ENCODE measurements at regions not wholly inside any gene's neighbourhood (a gene's known extent, or its start where the extent isn't known, plus 50 kb on each side); places are given as distances from the start of the nearest gene placed in this dataset.

GRCh38 chrX:69216911-69217310 is 51.7 kb upstream of the PJA1 start:
- Histone ChIP-seq H3K9ac (ENCODE audit: low read depth in 2 of 2, low read length in 2 of 2) (no peak overlapping the region), H3K27ac (no peak overlapping the region), H3K27me3 (no peaks in the 10 kb centered on the region), H3K4me1 (no peaks in the 10 kb centered on the region), H3K4me3 (no peak overlapping the region), H3K9me3 (no peaks in the 10 kb centered on the region), H3K36me3 (no peaks in the 10 kb centered on the region)
- no peak for DNase-seq
- no peak for TF ChIP-seq CTCF (IDR thresholded peaks at IDR 0.05)
- intact Hi-C loops (cut with DNase I): loop anchor here (10.0 kb wide), 1 partner anchor 122 kb away; no protein-coding TSS in a partner anchor

GRCh38 chrX:69216446-69216845 is 51.2 kb upstream of the PJA1 start:
- no peak for DNase-seq
- H3K9me3 ChIP-seq: no peaks in the 10 kb centered on the region
- intact Hi-C loops (cut with DNase I): loop anchor here (10.0 kb wide), 1 partner anchor 122 kb away; no protein-coding TSS in a partner anchor
- H3K36me3 ChIP-seq: no peaks in the 10 kb centered on the region
- no peaks in the 10 kb centered on the region for H3K27me3 ChIP-seq
- no peak overlapping the region for H3K4me3 ChIP-seq
- TF ChIP-seq CTCF (IDR thresholded peaks at IDR 0.05): no peak
- H3K27ac ChIP-seq: no peak overlapping the region
- no peaks in the 10 kb centered on the region for H3K4me1 ChIP-seq
- H3K9ac ChIP-seq (ENCODE audit: low read depth in 2 of 2, low read length in 2 of 2): no peak overlapping the region

GRCh38 chrX:69215161-69215875 is 50.1 kb upstream of the PJA1 start:
- intact Hi-C loops (cut with DNase I): loop anchor here (10.0 kb wide), 1 partner anchor 121 kb away; no protein-coding TSS in a partner anchor
- no peak overlapping the region for H3K4me3 ChIP-seq

More at GRCh38 chrX:69215161-69215875, 50.1 kb upstream of the PJA1 start:
- no peaks in the 10 kb centered on the region for H3K27me3 ChIP-seq
- H3K36me3 ChIP-seq: no peaks in the 10 kb centered on the region
- no peak overlapping the region for H3K27ac ChIP-seq
- H3K9ac ChIP-seq (ENCODE audit: low read depth in 2 of 2, low read length in 2 of 2): no peak overlapping the region
- H3K4me1 ChIP-seq: no peaks in the 10 kb centered on the region
- no peaks in the 10 kb centered on the region for H3K9me3 ChIP-seq
- DNase-seq: no peak
- no peak for TF ChIP-seq CTCF (IDR thresholded peaks at IDR 0.05)

Measured in colonic mucosa (tissue), 4 donors.